OCI-LY7 (cell line): ENCODE measurements at regions not wholly inside any gene's neighbourhood (a gene's known extent, or its start where the extent isn't known, plus 50 kb on each side); places are given as distances from the start of the nearest gene placed in this dataset.

Source experiments
- CTCF ChIP-seq: fragments of 200-600 bp; sonication (generic); conservative IDR thresholded peaks from 2 replicates; pipeline ENCODE4 v1.5.1; 2014; ENCODE audit warnings: mild to moderate bottlenecking, antibody characterized with exemption, low read length, moderate library complexity, mixed read lengths
- EZH2phosphoT487 ChIP-seq: fragments of 200-600 bp; sonication (generic); IDR thresholded peaks from 2 replicates; pipeline ENCODE4 v1.6.1; 2018; ENCODE audit warnings: low read depth, borderline replicate concordance, mild to moderate bottlenecking, mixed run types, antibody characterized with exemption, low read length, moderate library complexity, mixed read lengths

DNA sequence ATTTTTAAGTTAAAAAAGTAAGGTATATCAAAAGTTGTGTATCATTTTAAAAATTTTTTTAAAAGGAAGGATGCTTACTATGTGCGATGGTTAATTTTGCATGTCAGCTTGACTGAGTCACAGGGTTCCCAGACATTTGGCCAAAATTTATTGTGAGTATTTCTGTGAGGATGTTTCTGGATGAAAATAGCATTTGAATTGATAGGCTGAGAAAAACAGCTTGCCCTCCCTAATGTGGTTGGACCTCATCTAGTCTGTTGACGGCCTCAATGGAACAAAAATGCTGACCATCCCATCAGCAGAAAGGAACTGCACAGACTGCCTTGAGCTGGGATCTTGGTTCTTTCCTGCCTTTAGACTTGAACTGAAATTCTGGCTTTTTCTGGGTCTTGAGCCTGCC lies 724.5 kb downstream of the NCAM2 start:
- TF ChIP-seq CTCF: no peak
- no peak for TF ChIP-seq EZH2phosphoT487
